ENCODE measurements at regions not wholly inside any gene's neighbourhood (a gene's known extent, or its start where the extent isn't known, plus 50 kb on each side); places are given as distances from the start of the nearest gene placed in this dataset.

- TF ChIP-seq CTCF (IDR thresholded peaks at IDR 0.05) (no peak), POLR2AphosphoS5 (IDR thresholded peaks at IDR 0.05) (no peak), POLR2A (IDR thresholded peaks at IDR 0.05) (no peak), EP300 (IDR thresholded peaks at IDR 0.05) (no peak)
These were observed 993.3 kb upstream of the GJE1 start for GRCh38 chr6:141139461-141139860.
